Stomach (tissue), 8 donors: ENCODE measurements at regions not wholly inside any gene's neighbourhood (a gene's known extent, or its start where the extent isn't known, plus 50 kb on each side); places are given as distances from the start of the nearest gene placed in this dataset.

Experiments used
- DNase-seq, 2 donors: peaks; one replicate each; pipeline versions ENCODE4 v3.0.0 to v3.0.0-alpha.2; 2013 to 2019
- H3K27ac ChIP-seq, 5 donors: fragments of 200-600 bp in 4 of 5; sonication (generic) in 4 of 5; one replicate each; pipeline ENCODE4 v1.5.1; 2013 to 2019; ENCODE audit warnings: mild to moderate bottlenecking in 1 of 5, moderate library complexity in 1 of 5
- H3K27me3 ChIP-seq, 3 donors: fragments of 200-600 bp; sonication (generic); one replicate each; pipeline ENCODE4 v1.5.1; 2017 to 2019; ENCODE audit warnings: mixed run types in 1 of 3
- H3K36me3 ChIP-seq, 4 donors: fragments of 200-600 bp; sonication (generic); 1 replicate in 3 of 4; 2 replicates in 1 of 4; pipeline ENCODE4 v1.5.1; 2016 to 2019
- H3K4me1 ChIP-seq, 4 donors: fragments of 200-600 bp; sonication (generic); one replicate each; pipeline ENCODE4 v1.5.1; 2016 to 2019
- H3K4me3 ChIP-seq, 4 donors: fragments of 200-600 bp; sonication (generic) in 3 of 4; one replicate each; pipeline ENCODE4 v1.5.1; 2016 to 2019; ENCODE audit warnings: mild to moderate bottlenecking in 1 of 4
- H3K9me3 ChIP-seq, 4 donors: fragments of 200-600 bp; sonication (generic); one replicate each; pipeline ENCODE4 v1.5.1; 2016 to 2019
- EP300 ChIP-seq: sonication (generic); formaldehyde crosslinking; IDR thresholded peaks from one replicate; pipeline ENCODE4 v1.6.1; 2017; ENCODE audit warnings: antibody characterized with exemption
- POLR2A ChIP-seq, 4 donors: fragments of 450-650 bp; IDR thresholded peaks; one replicate each; pipeline ENCODE4 v1.6.1; 2016; ENCODE audit warnings: antibody characterized with exemption in 4 of 4, control low read depth in 2 of 4, mild to moderate bottlenecking in 1 of 4, moderate library complexity in 1 of 4
- POLR2AphosphoS5 ChIP-seq, 3 donors: sonication (generic); formaldehyde crosslinking; IDR thresholded peaks; one replicate each; pipeline ENCODE4 v1.6.1; 2016; ENCODE audit warnings: antibody characterized with exemption in 3 of 3
- WGBS, 5 donors: extraction: QIAGEN DNeasy Blood & Tissue Kit in 3 of 5; methylation state at CpG; one replicate each; pipeline versions ENCODE4 v1.1.5 to v1.1.7; 2013 to 2018; 5-methylcytosine and 5-hydroxymethylcytosine counted together
- intact Hi-C: fragments of 100-400 bp; cut with DNase I; formaldehyde crosslinking; loops from one replicate; pipeline ENCODE4 v1.15.1; 2023; ENCODE audit warnings: low total_unique reads
- TF ChIP-seq, protein P1 (sequence below), 7 experiments: fragments of 450-650 bp in 4 of 7; fragments of 200-600 bp in 3 of 7; sonication (generic) in 3 of 7; IDR thresholded peaks; one replicate each; pipeline ENCODE4 v1.5.1; 2016 to 2019; ENCODE audit warnings: antibody characterized with exemption in 7 of 7, control low read depth in 2 of 7, mild to moderate bottlenecking in 1 of 7
- donor health status: healthy with polysubstance abuse.
- donor health status: Bipolar disorder and iron deficiency.
- donor health status: healthy.

DNA sequence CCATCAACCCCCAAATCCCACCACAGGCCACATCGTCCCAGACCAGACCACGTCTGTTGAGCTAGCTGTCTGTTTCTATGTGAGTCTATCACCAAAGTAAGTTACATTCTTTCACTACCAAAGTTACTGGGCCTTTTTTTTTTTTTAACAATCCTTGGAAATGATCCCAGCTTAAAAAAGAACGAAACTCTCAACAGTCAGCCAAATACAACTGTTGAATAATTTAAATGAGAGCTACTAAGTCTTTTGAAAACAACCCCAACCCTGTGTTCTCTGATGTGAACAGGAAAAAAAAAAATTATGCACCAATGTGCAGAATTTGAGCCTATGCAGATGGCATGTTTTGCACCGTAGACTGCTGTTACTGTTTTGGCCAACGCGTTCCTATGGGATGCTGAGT lies 134.0 kb upstream of the ETS2 start:
- peaks cover 0 to 27% (median 0%) of the 10 kb centered on the region in 3 donors for H3K27me3 ChIP-seq
- H3K36me3 ChIP-seq: no peaks in the 10 kb centered on the region
- intact Hi-C loops: no loop called here
- WGBS, 5 donors: 46 to 72% (median 56%) methylated on average over 6 of the region's 6 CpGs
- H3K4me3 ChIP-seq: no peak overlapping the region
- H3K9me3 ChIP-seq: no peaks in the 10 kb centered on the region
- H3K27ac ChIP-seq: no peak overlapping the region
- TF ChIP-seq, protein P1, sequence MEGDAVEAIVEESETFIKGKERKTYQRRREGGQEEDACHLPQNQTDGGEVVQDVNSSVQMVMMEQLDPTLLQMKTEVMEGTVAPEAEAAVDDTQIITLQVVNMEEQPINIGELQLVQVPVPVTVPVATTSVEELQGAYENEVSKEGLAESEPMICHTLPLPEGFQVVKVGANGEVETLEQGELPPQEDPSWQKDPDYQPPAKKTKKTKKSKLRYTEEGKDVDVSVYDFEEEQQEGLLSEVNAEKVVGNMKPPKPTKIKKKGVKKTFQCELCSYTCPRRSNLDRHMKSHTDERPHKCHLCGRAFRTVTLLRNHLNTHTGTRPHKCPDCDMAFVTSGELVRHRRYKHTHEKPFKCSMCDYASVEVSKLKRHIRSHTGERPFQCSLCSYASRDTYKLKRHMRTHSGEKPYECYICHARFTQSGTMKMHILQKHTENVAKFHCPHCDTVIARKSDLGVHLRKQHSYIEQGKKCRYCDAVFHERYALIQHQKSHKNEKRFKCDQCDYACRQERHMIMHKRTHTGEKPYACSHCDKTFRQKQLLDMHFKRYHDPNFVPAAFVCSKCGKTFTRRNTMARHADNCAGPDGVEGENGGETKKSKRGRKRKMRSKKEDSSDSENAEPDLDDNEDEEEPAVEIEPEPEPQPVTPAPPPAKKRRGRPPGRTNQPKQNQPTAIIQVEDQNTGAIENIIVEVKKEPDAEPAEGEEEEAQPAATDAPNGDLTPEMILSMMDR (IDR thresholded peaks at IDR 0.05): no peak
- TF ChIP-seq POLR2A (IDR thresholded peaks at IDR 0.05) (no peak), POLR2AphosphoS5 (IDR thresholded peaks at IDR 0.05) (no peak), EP300 (no peak)
- peaks cover 0 to 6% (median 3%) of the 10 kb centered on the region in 4 donors for H3K4me1 ChIP-seq
- peak in 1 of 2 donors; percentile 32 for DNase-seq

DNA sequence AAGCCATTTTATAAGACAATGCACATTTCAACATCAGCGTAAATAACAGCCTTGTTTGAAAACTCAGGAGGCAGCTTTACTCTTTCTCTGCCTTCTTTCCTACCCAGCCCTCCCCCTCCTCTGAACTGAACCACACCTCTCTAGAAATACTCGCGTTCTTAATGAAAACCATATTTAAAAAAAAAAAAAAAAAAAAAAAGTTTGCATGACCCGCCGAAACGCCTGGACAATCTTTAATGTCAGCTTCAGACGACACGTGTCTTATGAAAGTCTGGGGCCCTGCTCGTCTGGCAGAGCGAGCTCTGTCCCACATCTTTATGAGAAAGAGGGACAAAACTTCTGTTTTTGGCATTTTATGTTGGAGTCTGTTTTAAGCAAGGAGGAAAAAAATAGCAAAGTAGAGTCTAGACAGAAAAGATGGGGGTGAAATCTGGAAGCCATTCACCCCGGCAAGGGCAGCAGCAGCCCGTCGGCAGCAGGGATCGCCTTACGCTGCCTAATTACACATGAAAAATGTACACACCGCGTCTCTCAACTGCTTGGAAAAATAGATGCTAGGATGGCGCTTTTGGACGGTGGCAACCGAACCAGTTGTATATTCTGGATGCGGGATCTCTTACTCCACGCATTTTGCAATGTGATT lies 130.4 kb upstream of the ETS2 start:
- intact Hi-C loops: no loop called here
- H3K36me3 ChIP-seq: no peaks in the 10 kb centered on the region
- H3K9me3 ChIP-seq: no peaks in the 10 kb centered on the region
- H3K4me3 ChIP-seq: no peak overlapping the region
- 63 to 71% (median 68%) methylated on average over 22 of the region's 22 CpGs for WGBS, 5 donors
- TF ChIP-seq POLR2AphosphoS5 (IDR thresholded peaks at IDR 0.05): no peak
- TF ChIP-seq, protein P1 (IDR thresholded peaks at IDR 0.05): no peak
- no peak for TF ChIP-seq EP300
- TF ChIP-seq POLR2A (IDR thresholded peaks at IDR 0.05): no peak
- peaks cover 0 to 18% (median 3%) of the 10 kb centered on the region in 4 donors for H3K4me1 ChIP-seq
- no peak overlapping the region for H3K27ac ChIP-seq
- H3K27me3 ChIP-seq: peaks cover 0 to 46% (median 0%) of the 10 kb centered on the region in 3 donors
- DNase-seq: no peak

DNA sequence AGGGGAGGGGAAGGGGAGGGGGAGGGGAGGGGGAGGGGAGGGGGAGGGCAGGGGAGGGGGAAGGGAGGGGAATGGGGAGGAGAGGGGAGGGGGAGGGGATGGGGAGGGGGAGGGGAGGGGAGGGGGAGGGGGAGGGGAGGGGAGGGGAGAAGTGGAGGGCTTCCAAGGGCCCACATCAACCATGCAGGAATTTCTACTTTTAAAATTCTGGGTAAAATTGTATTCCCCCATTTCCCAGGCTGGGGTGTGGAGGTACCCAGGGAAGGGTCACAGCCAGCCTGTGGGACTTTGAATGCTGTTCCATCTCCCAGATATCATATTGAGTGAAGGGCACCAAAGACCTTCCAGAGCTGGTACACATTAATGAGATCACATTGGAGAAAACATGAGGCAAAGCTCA lies 126.9 kb upstream of the ETS2 start:
- DNase-seq: no peak
- TF ChIP-seq EP300 (no peak), POLR2AphosphoS5 (IDR thresholded peaks at IDR 0.05) (no peak), POLR2A (IDR thresholded peaks at IDR 0.05) (no peak)
- TF ChIP-seq, protein P1 (IDR thresholded peaks at IDR 0.05): no peak
- H3K4me1 ChIP-seq: peaks cover 0 to 12% (median 0%) of the 10 kb centered on the region in 4 donors
- no peaks in the 10 kb centered on the region for H3K36me3 ChIP-seq
- intact Hi-C loops: no loop called here
- peaks cover 0 to 55% (median 5%) of the 10 kb centered on the region in 3 donors for H3K27me3 ChIP-seq
- H3K9me3 ChIP-seq: no peaks in the 10 kb centered on the region
- no peak overlapping the region for H3K4me3 ChIP-seq
- no peak overlapping the region for H3K27ac ChIP-seq

DNA sequence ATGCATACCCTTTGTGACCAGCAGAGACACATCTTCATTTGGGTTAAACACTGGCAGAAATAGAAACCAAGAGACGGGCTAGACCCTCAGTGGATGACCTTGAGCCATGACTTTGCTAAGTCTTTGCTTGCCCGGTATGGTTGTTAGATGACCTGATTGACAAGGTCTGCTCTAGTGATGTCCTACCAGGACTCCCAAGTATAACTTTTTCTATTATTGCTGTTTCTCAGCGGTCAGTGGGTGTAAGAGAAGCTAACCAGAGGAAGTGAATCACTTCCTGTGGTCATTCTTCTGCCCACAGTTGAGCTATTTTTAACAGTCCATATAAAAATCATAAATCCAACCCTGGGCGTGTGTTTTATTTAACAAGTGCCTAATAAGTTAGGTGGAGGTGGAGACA lies 126.2 kb upstream of the ETS2 start:
- Histone ChIP-seq H3K4me3 (no peak overlapping the region), H3K27me3 (peaks cover 0 to 58% (median 5%) of the 10 kb centered on the region in 3 donors), H3K9me3 (no peaks in the 10 kb centered on the region), H3K36me3 (no peaks in the 10 kb centered on the region), H3K27ac (no peak overlapping the region), H3K4me1 (peaks cover 0 to 12% (median 0%) of the 10 kb centered on the region in 4 donors)
- intact Hi-C loops: no loop called here
- peak in 1 of 2 donors; percentile 30 for DNase-seq
- WGBS, 5 donors: 47 to 66% (median 56%) methylated on average over 4 of the region's 4 CpGs
- TF ChIP-seq, protein P1 (IDR thresholded peaks at IDR 0.05): no peak
- TF ChIP-seq EP300: no peak
